Mesothelial cell of epicardium (in vitro differentiated cells): ENCODE measurements at regions not wholly inside any gene's neighbourhood (a gene's known extent, or its start where the extent isn't known, plus 50 kb on each side); places are given as distances from the start of the nearest gene placed in this dataset.

Experiments
- DNase-seq, 2 experiments: peaks; one replicate each; pipeline ENCODE4 v3.0.0; 2021; ENCODE audit warnings: low spot score in 2 of 2; ENCODE audit not compliant: unreplicated experiment in 2 of 2
- H3K27ac Mint-ChIP-seq: 2 replicates; pipeline ENCODE4 v1.8.0; 2021; ENCODE audit warnings: mixed read lengths
- H3K27me3 Mint-ChIP-seq: 2 replicates; pipeline ENCODE4 v1.8.0; 2021; ENCODE audit warnings: low read depth, mixed read lengths
- H3K36me3 Mint-ChIP-seq: 2 replicates; pipeline ENCODE4 v1.8.0; 2021; ENCODE audit warnings: mixed read lengths
- H3K4me1 Mint-ChIP-seq: 2 replicates; pipeline ENCODE4 v1.8.0; 2021; ENCODE audit warnings: mixed read lengths
- H3K4me3 Mint-ChIP-seq: 2 replicates; pipeline ENCODE4 v1.8.0; 2021; ENCODE audit warnings: mild to moderate bottlenecking, moderate library complexity, mixed read lengths
- H3K9me3 Mint-ChIP-seq: 2 replicates; pipeline ENCODE4 v1.8.0; 2021; ENCODE audit warnings: mixed read lengths
- TF ChIP-seq, protein P1 (sequence below): fragments of 200-600 bp; sonication (generic); IDR thresholded peaks from one replicate; pipeline ENCODE4 v1.5.0; 2021; ENCODE audit warnings: antibody characterized with exemption; ENCODE audit not compliant: unreplicated experiment

DNA sequence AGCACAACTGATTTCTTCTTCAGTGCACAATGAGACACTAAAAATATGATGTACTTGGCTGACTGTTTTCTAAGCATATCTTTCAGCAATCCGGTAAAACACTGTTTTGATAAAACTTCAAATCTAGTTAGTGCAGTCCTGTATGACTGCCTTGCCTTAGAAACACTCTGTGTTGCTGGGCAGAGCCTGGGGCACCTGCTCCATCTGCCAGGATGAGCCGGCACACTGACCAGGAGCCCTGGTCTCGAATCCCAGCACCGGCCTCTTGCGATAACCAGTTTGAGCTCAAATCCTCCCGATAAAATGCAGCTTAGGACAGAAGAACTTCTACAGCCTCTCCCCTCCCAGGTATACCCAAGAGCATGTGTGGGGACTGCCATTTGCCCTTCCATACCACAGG lies 199.5 kb downstream of the SIPA1L2 start:
- Mint-ChIP-seq H3K27ac (peak overlapping the region; percentile 66), H3K9me3 (no peaks in the 10 kb centered on the region), H3K36me3 (peaks cover 15% of the 10 kb centered on the region), H3K4me3 (no peak overlapping the region), H3K4me1 (peaks cover 70% of the 10 kb centered on the region), H3K27me3 (no peaks in the 10 kb centered on the region)
- DNase-seq = no peak
- TF ChIP-seq, protein P1, sequence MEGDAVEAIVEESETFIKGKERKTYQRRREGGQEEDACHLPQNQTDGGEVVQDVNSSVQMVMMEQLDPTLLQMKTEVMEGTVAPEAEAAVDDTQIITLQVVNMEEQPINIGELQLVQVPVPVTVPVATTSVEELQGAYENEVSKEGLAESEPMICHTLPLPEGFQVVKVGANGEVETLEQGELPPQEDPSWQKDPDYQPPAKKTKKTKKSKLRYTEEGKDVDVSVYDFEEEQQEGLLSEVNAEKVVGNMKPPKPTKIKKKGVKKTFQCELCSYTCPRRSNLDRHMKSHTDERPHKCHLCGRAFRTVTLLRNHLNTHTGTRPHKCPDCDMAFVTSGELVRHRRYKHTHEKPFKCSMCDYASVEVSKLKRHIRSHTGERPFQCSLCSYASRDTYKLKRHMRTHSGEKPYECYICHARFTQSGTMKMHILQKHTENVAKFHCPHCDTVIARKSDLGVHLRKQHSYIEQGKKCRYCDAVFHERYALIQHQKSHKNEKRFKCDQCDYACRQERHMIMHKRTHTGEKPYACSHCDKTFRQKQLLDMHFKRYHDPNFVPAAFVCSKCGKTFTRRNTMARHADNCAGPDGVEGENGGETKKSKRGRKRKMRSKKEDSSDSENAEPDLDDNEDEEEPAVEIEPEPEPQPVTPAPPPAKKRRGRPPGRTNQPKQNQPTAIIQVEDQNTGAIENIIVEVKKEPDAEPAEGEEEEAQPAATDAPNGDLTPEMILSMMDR = no peak

DNA sequence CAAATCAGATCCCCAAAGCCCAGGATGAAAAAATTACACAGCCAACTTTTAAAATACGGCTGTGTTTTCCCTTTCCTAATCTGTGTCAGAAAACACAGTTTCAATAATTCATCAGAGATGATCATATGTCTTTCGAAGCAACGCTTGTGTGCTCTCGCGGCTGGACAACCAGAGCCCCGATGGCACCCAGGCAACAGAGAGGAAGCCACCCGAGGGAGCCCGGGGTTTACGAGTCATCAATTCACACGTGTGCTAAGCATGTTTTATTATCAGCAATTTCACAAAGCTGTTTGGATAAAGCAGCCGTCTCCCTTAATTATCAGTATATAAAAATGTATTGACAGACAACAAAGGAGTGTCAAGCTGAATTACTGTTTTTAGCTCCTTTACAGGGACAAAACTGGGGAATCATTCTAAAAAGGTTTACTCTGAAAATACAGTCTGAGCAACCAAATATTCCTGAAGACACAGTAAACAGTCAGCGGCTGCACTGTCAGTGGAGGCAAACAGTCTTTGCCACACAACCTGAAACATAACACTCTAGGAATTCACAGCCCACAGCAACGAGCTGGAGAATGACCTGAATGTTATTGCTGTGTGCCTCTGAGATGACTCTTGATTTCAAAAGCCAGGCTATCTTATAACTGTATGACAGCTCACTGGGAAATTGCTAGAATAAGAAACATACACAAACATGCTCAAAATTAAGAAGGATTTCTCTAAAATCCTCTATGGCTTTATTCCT lies 201.0 kb downstream of the SIPA1L2 start:
- peak overlapping the region; percentile 86 for H3K27ac Mint-ChIP-seq
- DNase-seq = no peak
- no peaks in the 10 kb centered on the region for H3K27me3 Mint-ChIP-seq
- H3K4me3 Mint-ChIP-seq = no peak overlapping the region
- TF ChIP-seq, protein P1 = no peak
- no peaks in the 10 kb centered on the region for H3K9me3 Mint-ChIP-seq
- peaks cover 20% of the 10 kb centered on the region for H3K36me3 Mint-ChIP-seq
- peaks cover 57% of the 10 kb centered on the region for H3K4me1 Mint-ChIP-seq

GRCh38 chr1:232428036-232428645 lies 201.8 kb downstream of the SIPA1L2 start:
- Mint-ChIP-seq H3K36me3 (peaks cover 26% of the 10 kb centered on the region), H3K4me1 (peaks cover 56% of the 10 kb centered on the region), H3K4me3 (no peak overlapping the region), H3K27me3 (no peaks in the 10 kb centered on the region), H3K9me3 (no peaks in the 10 kb centered on the region), H3K27ac (peak overlapping the region; percentile 86)
- no peak for DNase-seq
- TF ChIP-seq, protein P1 = no peak

DNA sequence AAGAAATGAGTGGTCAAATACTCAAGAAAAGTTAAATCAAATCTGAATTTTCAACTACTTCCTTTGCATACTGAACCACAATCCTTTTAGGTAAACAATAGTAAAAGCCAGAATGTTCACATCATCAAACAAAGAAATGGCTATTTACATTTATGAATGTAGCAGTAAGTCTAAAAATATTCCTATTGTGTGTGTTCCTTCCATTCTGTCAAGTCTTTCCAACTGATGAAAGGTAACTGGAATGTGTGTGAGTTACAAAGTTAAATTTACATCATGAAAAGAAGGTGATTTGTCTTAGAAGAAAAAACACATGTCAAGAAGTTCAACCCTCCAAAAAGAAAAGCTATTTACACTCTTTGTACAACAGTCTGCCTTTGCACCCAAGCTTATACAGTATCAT lies 203.1 kb downstream of the SIPA1L2 start:
- Mint-ChIP-seq H3K4me3 (no peak overlapping the region), H3K4me1 (peaks cover 51% of the 10 kb centered on the region), H3K9me3 (no peaks in the 10 kb centered on the region), H3K27ac (no peak overlapping the region), H3K36me3 (peaks cover 29% of the 10 kb centered on the region), H3K27me3 (no peaks in the 10 kb centered on the region)
- TF ChIP-seq, protein P1 = no peak
- DNase-seq = no peak

GRCh38 chr1:232425421-232425820 lies 204.5 kb downstream of the SIPA1L2 start:
- Mint-ChIP-seq H3K4me3 (no peak overlapping the region), H3K4me1 (peaks cover 39% of the 10 kb centered on the region), H3K9me3 (no peaks in the 10 kb centered on the region), H3K36me3 (peaks cover 33% of the 10 kb centered on the region), H3K27me3 (no peaks in the 10 kb centered on the region), H3K27ac (no peak overlapping the region)
- no peak for DNase-seq
- TF ChIP-seq, protein P1 = no peak
